ENCODE measurements at regions not wholly inside any gene's neighbourhood (a gene's known extent, or its start where the extent isn't known, plus 50 kb on each side); places are given as distances from the start of the nearest gene placed in this dataset.

DNA sequence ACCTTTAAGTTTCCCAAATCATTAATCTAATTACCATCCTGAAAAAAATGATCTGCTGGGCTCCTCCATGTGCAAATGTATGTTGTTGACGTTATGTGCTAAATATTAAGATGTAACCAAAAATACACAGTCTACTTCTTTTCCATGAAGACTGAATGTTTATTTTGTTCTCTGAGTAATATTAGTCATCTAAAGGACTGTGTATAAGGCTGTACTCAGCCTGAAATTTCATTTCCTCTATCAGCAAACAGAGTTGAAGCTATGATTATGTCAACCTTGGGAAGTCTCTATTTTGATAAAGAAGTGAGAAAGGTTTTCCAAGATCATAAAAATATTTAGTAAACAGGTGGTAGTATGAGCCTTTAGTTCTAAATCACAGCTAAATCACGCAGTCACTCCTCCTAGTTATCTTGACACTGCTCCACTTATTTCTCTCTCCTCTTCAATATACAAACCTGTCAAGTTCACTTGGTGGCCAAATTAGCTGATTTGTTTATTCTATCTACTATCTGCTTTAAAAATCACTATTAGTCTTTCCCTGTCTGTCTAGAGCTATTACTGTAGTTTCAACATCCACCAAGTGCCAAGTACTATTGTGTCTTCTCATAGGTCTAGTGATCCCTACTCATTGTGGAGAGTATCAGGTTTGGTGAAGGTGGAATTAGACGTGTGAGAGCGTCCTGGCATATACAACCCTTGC is 211.7 kb upstream of the STARD13 start:
- TF ChIP-seq, protein P1, sequence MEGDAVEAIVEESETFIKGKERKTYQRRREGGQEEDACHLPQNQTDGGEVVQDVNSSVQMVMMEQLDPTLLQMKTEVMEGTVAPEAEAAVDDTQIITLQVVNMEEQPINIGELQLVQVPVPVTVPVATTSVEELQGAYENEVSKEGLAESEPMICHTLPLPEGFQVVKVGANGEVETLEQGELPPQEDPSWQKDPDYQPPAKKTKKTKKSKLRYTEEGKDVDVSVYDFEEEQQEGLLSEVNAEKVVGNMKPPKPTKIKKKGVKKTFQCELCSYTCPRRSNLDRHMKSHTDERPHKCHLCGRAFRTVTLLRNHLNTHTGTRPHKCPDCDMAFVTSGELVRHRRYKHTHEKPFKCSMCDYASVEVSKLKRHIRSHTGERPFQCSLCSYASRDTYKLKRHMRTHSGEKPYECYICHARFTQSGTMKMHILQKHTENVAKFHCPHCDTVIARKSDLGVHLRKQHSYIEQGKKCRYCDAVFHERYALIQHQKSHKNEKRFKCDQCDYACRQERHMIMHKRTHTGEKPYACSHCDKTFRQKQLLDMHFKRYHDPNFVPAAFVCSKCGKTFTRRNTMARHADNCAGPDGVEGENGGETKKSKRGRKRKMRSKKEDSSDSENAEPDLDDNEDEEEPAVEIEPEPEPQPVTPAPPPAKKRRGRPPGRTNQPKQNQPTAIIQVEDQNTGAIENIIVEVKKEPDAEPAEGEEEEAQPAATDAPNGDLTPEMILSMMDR (IDR thresholded peaks at IDR 0.05; ENCODE audit: low read depth, low read length), result no peak
- TF ChIP-seq EZH2phosphoT487 (IDR thresholded peaks at IDR 0.05; ENCODE audit: low read depth), result no peak
